ENCODE measurements at regions not wholly inside any gene's neighbourhood (a gene's known extent, or its start where the extent isn't known, plus 50 kb on each side); places are given as distances from the start of the nearest gene placed in this dataset.

DNA sequence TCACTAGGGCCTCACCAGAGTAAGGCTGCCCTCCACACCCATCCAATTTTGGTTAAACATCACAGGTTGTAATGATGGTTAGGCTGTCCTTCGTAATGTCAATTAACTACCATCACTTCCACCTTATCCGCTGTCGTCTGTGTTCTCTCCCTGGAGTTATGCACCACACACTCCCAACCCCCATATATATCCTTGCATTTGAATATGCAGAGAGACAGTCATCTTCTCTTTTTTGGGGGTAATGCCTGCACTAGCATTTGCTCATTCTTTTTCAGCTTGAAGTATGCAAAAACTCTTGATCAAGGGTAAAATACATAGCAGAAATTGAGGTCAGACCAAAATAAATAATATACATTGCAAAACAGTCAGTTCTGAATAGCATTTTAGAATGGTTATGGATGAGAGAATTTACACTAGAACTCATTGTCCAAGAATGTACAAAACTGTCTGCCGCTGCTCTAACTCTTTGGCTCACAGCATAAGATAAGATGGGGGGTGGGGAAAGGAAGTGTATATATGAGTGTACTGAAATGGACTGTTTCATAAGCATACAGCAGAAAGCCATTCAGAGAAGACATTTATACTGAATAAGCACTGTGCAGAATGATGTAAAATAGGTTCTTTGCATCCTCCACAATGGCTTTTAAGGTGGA is 397.8 kb upstream of the CHST9 start:
- Mint-ChIP-seq H3K36me3 (ENCODE audit: unreplicated experiment) (peaks cover 6% of the 10 kb centered on the region), H3K4me3 (ENCODE audit: unreplicated experiment) (no peak overlapping the region), H3K4me1 (ENCODE audit: low read depth, unreplicated experiment) (no peaks in the 10 kb centered on the region), H3K27me3 (ENCODE audit: unreplicated experiment) (no peaks in the 10 kb centered on the region), H3K27ac (ENCODE audit: unreplicated experiment) (no peak overlapping the region), H3K9me3 (ENCODE audit: unreplicated experiment) (no peaks in the 10 kb centered on the region)
- TF ChIP-seq, protein P1, sequence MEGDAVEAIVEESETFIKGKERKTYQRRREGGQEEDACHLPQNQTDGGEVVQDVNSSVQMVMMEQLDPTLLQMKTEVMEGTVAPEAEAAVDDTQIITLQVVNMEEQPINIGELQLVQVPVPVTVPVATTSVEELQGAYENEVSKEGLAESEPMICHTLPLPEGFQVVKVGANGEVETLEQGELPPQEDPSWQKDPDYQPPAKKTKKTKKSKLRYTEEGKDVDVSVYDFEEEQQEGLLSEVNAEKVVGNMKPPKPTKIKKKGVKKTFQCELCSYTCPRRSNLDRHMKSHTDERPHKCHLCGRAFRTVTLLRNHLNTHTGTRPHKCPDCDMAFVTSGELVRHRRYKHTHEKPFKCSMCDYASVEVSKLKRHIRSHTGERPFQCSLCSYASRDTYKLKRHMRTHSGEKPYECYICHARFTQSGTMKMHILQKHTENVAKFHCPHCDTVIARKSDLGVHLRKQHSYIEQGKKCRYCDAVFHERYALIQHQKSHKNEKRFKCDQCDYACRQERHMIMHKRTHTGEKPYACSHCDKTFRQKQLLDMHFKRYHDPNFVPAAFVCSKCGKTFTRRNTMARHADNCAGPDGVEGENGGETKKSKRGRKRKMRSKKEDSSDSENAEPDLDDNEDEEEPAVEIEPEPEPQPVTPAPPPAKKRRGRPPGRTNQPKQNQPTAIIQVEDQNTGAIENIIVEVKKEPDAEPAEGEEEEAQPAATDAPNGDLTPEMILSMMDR (IDR thresholded peaks at IDR 0.05; ENCODE audit: partially characterized antibody, unreplicated experiment), result no peak
- no peak for DNase-seq

DNA sequence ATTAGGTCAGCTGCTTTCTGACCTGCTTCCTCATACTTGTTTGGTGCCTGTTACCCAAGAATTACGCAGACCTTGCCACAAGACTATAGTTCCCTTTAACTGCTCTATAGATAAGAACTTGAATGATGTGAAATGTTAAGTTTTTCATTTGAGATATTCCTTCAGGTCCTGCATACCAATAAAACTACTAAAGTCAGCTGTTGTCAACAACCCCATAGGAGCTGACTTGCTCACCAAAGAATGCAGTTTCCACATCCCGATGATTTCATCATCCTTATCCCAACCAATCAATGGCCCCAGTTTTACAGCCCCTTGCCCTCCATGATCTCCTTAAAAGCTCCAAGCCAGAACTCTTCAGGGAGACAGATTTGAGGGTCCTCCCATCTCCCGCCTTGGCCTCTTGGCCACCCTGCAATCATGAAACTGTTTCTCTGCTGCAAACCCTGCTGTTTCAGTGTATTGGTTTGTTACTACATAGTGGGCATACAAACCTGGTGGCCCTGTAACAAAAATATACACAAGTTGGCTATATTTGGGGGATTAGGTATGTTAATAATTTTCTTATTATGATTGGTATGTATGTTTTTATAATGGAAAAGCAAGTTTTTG is 396.3 kb upstream of the CHST9 start:
- Mint-ChIP-seq H3K9me3 (ENCODE audit: unreplicated experiment) (no peaks in the 10 kb centered on the region), H3K4me3 (ENCODE audit: unreplicated experiment) (no peak overlapping the region), H3K27ac (ENCODE audit: unreplicated experiment) (no peak overlapping the region), H3K36me3 (ENCODE audit: unreplicated experiment) (peaks cover 6% of the 10 kb centered on the region), H3K27me3 (ENCODE audit: unreplicated experiment) (no peaks in the 10 kb centered on the region), H3K4me1 (ENCODE audit: low read depth, unreplicated experiment) (no peaks in the 10 kb centered on the region)
- TF ChIP-seq, protein P1 (IDR thresholded peaks at IDR 0.05; ENCODE audit: partially characterized antibody, unreplicated experiment), result no peak
- no peak for DNase-seq

DNA sequence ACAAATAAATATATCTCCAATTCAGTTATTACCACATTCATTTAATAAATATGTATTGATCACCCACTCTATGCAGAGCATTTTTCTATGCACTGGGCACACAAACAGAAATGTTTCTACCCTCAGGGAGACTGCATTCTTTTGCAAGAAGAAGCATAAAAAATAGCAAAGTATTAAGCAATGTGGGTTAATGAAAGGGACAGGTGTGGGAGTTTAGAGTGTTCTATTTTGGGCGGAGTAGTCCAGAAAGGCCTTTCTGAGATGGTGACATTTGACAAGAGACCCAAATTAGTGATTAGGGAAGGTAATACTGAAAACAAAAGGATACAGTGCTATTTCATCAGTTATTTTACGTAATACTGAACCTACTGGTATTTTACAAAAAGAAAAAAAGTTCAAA is 394.3 kb upstream of the CHST9 start:
- H3K27ac Mint-ChIP-seq (ENCODE audit: unreplicated experiment), result no peak overlapping the region
- no peak for DNase-seq
- no peaks in the 10 kb centered on the region for H3K27me3 Mint-ChIP-seq (ENCODE audit: unreplicated experiment)
- no peaks in the 10 kb centered on the region for H3K4me1 Mint-ChIP-seq (ENCODE audit: low read depth, unreplicated experiment)
- no peak overlapping the region for H3K4me3 Mint-ChIP-seq (ENCODE audit: unreplicated experiment)
- TF ChIP-seq, protein P1 (IDR thresholded peaks at IDR 0.05; ENCODE audit: partially characterized antibody, unreplicated experiment), result no peak
- peaks cover 6% of the 10 kb centered on the region for H3K36me3 Mint-ChIP-seq (ENCODE audit: unreplicated experiment)
- no peaks in the 10 kb centered on the region for H3K9me3 Mint-ChIP-seq (ENCODE audit: unreplicated experiment)

DNA sequence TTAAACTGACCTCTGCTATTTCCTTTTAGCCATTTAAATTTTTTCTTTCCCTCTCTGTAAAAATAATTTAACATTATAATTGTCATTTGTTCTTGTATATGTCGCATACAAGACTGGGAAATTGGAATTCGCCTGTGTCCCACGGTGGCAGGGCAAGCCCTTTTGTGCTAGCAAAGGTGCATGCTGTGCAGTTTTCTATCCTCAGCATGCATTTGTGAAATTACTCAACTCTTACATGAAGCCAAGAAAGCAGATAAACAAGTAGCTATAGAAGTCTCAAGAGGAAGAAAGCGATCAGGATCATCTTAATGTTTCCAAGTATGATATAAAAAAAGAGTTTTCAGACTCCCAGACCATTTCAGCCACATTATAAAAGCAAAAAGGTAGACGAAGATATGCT is 392.6 kb upstream of the CHST9 start:
- TF ChIP-seq, protein P1 (IDR thresholded peaks at IDR 0.05; ENCODE audit: partially characterized antibody, unreplicated experiment), result no peak
- no peaks in the 10 kb centered on the region for H3K27me3 Mint-ChIP-seq (ENCODE audit: unreplicated experiment)
- no peak for DNase-seq
- H3K4me3 Mint-ChIP-seq (ENCODE audit: unreplicated experiment), result no peak overlapping the region
- no peak overlapping the region for H3K27ac Mint-ChIP-seq (ENCODE audit: unreplicated experiment)
- H3K4me1 Mint-ChIP-seq (ENCODE audit: low read depth, unreplicated experiment), result no peaks in the 10 kb centered on the region
- no peaks in the 10 kb centered on the region for H3K9me3 Mint-ChIP-seq (ENCODE audit: unreplicated experiment)
- H3K36me3 Mint-ChIP-seq (ENCODE audit: unreplicated experiment), result peaks cover 6% of the 10 kb centered on the region

DNA sequence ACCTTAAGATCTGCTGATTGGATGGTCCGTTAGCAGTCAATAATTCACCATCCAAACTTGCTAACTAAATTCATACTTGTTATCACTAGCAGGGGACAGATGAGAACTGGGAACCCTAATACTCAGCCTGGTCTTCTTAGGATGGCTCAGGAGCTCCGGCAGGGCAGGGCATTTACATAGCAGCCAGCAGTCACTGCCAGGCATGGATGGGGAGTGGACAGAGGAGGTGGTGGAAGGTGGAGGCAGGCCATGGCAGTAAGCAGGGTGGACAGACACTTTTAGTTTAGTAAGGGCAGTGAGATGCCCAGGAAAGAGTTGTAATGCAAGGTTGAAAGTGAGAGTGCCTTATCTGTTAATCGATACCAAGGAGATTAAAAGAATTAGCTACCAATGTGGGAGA is 392.2 kb upstream of the CHST9 start:
- H3K4me1 Mint-ChIP-seq (ENCODE audit: low read depth, unreplicated experiment), result no peaks in the 10 kb centered on the region
- H3K36me3 Mint-ChIP-seq (ENCODE audit: unreplicated experiment), result peaks cover 6% of the 10 kb centered on the region
- no peak overlapping the region for H3K27ac Mint-ChIP-seq (ENCODE audit: unreplicated experiment)
- TF ChIP-seq, protein P1 (IDR thresholded peaks at IDR 0.05; ENCODE audit: partially characterized antibody, unreplicated experiment), result no peak
- no peak for DNase-seq
- H3K27me3 Mint-ChIP-seq (ENCODE audit: unreplicated experiment), result no peaks in the 10 kb centered on the region
- H3K9me3 Mint-ChIP-seq (ENCODE audit: unreplicated experiment), result no peaks in the 10 kb centered on the region
- no peak overlapping the region for H3K4me3 Mint-ChIP-seq (ENCODE audit: unreplicated experiment)

Measured in glutamatergic neuron (in vitro differentiated cells).